ENCODE measurements at regions not wholly inside any gene's neighbourhood (a gene's known extent, or its start where the extent isn't known, plus 50 kb on each side); places are given as distances from the start of the nearest gene placed in this dataset.
"Not testable (repeated sequence)": the region's sequence is repeated elsewhere in the genome, so short reads cannot be mapped to it uniquely, and the experiment has no call there.

GRCh38 chr4:164531336-164531735 lies 222.6 kb upstream of the SMIM31 start:
- DNase-seq, result no peak

- peak; percentile 10 for DNase-seq
Observed at GRCh38 chr4:164536814-164537213, 217.1 kb upstream of the SMIM31 start.

GRCh38 chr4:164538097-164538496 lies 215.8 kb upstream of the SMIM31 start:
- DNase-seq, result peak; percentile 81

GRCh38 chr4:164540987-164541386 lies 212.9 kb upstream of the SMIM31 start:
- no peak for DNase-seq

GRCh38 chr4:164542431-164542830 lies 211.5 kb upstream of the SMIM31 start:
- DNase-seq, result no peak

GRCh38 chr4:164550989-164551712 lies 202.8 kb upstream of the SMIM31 start:
- no peak for DNase-seq

DNA sequence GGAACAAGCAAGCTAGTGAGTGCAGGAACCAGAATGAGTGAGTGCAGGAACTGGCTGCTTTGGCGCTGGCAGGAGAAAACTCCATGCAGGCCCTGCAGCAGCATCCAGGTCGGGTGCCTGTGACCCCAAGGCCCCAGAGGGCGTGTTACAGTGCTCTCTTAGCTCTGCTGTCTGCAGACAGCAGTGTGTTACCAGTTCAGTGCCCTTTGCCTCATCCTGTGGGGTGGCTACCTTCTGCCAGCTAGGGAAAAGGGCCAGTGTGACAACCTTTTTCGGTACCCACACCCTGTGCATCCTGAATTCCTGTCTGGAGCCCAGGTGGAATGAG lies 202.3 kb upstream of the SMIM31 start:
- DNase-seq, result no peak

DNA sequence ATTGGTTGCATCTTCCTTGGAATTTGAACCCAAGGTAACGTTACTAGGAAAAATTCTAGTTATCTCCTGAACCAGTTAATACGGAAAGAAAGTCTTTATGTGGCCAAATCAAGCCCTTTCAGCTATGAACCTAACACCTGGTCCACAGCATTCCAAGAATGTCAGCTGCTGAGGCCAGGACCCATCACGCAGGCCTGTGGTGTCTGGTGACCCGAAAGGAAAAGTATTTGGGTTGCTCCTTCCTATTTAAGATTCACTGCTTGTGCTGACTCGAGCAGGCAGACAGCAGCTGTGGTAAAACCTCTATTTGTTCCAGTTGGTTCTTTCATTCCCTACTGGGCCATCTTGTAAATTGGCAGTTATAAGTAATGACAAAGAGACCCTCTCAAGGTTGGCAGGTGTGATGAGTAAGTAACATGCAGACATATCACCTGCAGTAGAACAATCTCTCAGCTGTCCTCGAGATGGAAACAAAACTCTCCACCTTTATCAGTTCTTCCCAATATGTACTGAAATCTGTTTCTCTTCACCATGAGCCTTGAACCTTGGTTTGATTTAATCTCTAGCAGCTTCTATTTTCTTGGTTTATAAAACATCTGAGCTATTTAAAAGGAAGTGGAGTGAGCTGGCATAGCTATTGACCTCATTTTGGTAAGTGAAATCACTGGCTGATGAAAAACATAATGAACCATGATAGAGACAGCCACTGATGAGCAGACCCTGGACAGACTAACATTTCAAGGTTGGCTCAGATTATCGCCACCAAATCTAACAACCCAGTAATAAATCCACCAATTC lies 182.1 kb upstream of the SMIM31 start:
- no peak for DNase-seq

DNA sequence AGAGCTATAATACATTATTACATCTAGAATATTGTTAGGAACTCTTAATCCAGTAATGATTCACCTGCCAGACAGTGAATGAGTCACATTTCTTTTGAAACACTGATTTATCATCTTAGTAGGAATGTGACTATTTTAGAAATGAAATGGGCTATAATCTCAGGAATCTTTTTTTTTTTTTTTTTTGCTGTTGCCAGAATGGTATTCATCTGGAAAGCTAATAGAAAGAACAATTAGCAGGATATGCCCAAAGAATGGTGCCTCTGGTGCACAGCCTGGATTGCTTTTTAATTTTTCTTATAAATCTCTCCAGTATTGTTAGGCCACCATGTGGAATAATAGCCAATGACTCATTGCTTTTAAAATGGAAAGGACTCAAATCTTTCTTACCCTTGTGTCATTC lies 181.1 kb upstream of the SMIM31 start:
- no peak for DNase-seq

- no peak for DNase-seq
Observed at GRCh38 chr4:164575861-164576260, 178.1 kb upstream of the SMIM31 start.

DNA sequence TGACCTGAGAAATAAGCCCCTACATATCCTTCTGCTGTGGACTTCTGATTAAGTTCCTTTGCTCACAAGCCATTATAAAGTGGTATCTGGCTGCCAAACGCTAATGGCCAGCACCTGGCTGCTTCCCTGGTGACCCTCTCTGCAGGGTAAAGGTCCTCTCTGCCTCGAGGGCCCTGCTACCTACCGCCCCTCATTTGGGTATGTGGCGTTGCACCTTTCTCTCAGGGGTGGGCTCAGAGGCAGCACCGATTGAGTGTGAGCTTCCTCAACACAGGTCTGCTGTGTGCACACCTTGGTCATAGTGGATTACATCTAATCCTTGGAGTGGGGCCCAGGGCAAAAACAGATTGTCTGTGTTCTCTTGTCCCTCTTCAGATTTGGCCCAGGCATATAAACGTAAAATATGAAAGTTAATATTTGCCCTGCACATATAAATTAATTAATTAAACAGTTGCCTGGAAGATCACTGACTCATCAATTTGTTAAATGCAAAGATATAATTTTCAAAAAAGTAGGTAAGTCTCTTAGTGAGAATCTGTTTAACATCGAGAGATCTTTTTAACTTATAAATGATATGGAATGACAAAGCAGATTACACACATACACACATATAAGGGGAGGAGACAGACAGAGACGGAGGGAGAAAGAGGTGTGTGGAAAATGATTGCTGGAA lies 174.5 kb upstream of the SMIM31 start:
- no peak for DNase-seq

GRCh38 chr4:164591666-164592065 lies 162.3 kb upstream of the SMIM31 start:
- no peak for DNase-seq

DNA sequence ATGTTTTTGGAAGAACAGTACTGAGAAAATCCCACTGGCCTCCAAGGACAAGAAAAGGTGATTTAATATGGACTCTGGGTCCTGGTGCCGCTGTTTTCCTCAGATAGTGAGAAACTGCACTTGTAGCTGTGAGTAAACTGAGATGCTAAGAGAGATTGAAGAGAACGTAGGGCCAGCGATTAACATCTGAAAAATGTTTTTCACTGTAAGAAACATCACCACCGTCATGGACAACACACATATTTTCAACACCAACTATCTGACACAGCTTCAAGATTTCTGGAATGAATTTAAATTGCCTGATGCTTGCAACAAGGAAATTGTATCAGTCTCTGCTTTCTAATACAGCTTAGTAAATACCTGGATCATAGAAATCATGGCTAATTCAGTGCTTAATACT lies 158.2 kb upstream of the SMIM31 start:
- no peak for DNase-seq

- DNase-seq, result no peak
Observed at GRCh38 chr4:164596318-164596878, 157.5 kb upstream of the SMIM31 start.

DNA sequence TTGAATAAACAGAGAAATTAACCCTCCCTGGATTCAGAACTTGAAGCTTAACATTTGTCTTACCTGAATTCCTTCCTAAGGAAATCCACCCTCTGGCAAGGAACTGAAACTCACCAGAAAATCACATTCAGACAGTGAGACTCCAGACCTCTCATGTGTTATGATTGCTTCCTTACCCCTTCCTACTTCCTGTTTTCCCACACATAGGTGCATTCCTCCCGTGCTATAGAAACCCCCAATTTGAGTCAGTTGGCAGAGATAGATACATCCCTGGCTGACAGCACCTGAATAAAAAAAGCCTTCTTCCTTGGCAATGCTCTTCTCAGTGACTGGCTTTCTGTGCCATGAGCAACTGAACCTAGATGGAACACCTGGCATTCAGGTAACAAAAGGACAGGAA lies 157.0 kb upstream of the SMIM31 start:
- no peak for DNase-seq

GRCh38 chr4:164601653-164602052 lies 152.3 kb upstream of the SMIM31 start:
- DNase-seq, result no peak

DNA sequence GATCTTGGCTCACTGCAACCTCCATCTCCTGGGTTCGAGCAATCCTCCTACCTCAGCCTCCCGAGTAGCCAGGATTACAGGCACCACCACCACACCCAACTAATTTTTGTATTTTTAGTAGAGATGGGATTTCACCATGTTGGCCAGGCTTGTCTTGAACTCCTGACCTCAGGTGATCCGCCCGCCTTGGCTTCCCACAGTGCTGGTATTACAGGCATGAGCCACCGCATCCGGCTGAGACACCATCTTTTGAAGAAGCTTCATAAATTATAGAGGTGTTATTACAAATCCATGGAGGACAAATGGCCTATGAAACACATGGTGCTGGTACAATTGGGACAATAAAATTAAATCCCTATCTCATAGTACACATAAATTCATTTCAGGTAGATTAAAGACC lies 148.1 kb upstream of the SMIM31 start:
- DNase-seq, result not testable (repeated sequence)

- no peak for DNase-seq
Observed at GRCh38 chr4:164606478-164606877, 147.5 kb upstream of the SMIM31 start.

DNA sequence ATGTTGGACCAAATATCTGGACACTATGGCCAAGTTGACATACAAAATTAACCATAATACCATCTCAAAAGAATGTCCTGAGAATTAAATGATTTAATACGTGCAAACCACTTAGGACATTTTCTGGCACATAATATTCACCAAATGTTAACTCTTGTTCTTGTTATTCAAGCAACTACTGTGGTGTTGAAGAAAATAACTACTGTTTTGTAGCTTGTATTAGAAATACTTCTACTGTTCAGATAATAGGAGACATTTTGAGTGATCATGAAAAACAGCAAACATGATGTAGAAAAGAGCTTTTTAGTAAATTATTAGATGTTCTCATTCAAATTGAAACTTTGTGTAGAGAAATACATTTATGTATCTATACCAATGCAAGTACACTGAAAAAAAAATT lies 140.7 kb upstream of the SMIM31 start:
- DNase-seq, result no peak

DNA sequence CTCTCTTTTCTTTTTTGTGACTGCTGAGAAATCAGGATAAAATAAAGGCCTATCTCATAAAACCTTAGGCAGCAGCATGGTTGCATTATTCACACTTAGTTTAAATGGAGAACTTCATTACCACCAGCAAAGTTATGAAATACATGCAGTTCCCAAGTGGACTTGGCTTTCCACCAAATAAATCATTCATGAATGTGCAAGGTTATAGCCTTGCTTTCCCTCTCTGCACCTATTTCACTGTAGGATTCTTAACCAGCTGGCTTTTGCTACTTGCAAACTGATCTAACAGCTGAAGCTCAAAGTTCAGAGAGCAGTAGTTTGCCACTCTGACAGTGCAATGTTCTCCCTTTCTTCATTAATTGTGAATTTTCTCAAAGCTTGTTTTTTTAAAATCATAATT lies 140.1 kb upstream of the SMIM31 start:
- no peak for DNase-seq

DNA sequence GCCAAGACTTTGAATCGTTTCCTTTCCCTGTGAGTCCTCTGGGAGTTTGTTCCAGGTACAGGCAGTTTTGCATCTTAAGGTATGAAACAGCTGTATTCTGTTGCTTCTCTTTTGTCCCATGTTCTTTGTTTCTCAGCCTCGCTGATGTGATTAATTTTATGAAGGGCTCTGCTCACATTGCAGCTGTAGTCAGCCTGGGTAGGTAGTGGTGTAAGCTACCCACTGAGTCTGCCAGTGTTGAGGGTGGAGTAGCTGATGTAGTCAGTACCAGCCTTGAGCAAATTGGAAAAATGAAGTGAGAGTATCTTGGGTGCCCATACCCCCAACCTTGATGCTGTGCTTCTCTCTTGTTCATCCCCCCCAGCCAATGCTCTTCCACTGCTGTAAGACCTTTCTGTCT lies 139.6 kb upstream of the SMIM31 start:
- no peak for DNase-seq

DNA sequence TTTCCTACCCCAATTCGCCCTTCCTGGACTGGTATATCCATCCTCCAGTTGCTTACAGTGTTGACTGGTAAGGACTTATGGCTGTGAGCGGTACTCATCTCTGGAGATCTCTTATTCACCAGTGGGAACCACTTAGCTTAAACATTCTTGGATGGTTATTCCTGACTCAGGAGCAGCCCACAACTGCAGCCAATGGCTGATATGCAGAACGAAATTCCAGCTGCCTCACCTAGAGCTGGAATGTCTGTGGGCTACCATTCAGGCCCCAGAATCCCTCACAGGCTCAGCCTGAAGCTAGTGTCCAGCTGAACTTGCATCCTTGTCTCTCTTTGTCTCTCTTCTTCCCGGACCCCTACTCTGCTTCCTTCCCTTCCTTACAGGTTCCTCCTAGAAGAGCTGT lies 138.9 kb upstream of the SMIM31 start:
- DNase-seq, result no peak

DNA sequence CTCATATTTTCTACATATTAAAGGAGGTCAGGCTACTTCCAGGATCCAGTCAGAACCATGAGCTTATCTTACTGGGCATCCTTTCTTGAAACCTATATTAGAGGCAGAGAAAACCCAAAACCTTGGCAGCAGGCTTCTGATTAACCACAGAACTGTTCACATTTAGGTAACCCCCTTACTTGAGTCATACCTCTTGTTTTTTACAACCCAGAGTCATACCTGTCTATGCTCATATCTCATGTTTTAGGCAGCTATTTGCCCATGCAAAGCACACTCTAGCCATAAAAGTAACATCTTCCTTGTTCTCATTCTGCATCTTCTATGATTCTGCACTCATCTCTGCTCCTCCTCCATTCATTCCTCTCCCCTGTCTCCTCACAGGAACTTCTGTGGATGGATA lies 138.0 kb upstream of the SMIM31 start:
- DNase-seq, result no peak

GRCh38 chr4:164616961-164617360 lies 137.0 kb upstream of the SMIM31 start:
- peak; percentile 76 for DNase-seq
